HFF-Myc (cell line): ENCODE measurements at regions not wholly inside any gene's neighbourhood (a gene's known extent, or its start where the extent isn't known, plus 50 kb on each side); places are given as distances from the start of the nearest gene placed in this dataset.
"Not testable (repeated sequence)": the region's sequence is repeated elsewhere in the genome, so short reads cannot be mapped to it uniquely, and the experiment has no call there.

Experiments used
- DNase-seq: peaks from one replicate; pipeline ENCODE4 v3.0.0-alpha.2; 2011; ENCODE audit warnings: low read depth; ENCODE audit errors: extremely low read depth
- H3K4me3 ChIP-seq: replicated peaks from 2 replicates; pipeline ENCODE4 v1.5.1; 2011; ENCODE audit warnings: low read depth, mild to moderate bottlenecking, control low read depth, low read length
- TF ChIP-seq, protein P1 (sequence below): IDR thresholded peaks from 2 replicates; pipeline ENCODE4 v1.5.1; 2012; ENCODE audit warnings: mild to moderate bottlenecking, low read depth, low read length, control low read depth; ENCODE audit errors: missing control alignments

DNA sequence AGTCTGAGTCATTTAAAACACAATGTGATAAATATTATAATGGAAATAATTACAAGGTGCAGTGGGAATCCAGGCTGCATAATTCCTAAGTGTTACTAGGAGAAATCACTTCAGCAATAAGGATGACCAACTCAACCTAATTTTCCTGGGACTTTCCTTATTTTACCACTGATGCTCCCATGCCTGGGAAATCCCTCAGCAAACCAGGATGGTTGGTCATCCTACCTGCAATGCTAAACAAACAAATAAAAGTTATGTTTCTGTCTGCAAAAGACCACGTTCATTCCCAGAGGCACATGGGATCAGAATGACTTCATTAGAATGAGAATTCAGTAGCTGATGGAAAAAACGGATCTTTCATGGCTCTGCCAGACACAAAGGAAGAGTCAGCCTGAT lies 130.8 kb upstream of the RAP1B start:
- TF ChIP-seq, protein P1, sequence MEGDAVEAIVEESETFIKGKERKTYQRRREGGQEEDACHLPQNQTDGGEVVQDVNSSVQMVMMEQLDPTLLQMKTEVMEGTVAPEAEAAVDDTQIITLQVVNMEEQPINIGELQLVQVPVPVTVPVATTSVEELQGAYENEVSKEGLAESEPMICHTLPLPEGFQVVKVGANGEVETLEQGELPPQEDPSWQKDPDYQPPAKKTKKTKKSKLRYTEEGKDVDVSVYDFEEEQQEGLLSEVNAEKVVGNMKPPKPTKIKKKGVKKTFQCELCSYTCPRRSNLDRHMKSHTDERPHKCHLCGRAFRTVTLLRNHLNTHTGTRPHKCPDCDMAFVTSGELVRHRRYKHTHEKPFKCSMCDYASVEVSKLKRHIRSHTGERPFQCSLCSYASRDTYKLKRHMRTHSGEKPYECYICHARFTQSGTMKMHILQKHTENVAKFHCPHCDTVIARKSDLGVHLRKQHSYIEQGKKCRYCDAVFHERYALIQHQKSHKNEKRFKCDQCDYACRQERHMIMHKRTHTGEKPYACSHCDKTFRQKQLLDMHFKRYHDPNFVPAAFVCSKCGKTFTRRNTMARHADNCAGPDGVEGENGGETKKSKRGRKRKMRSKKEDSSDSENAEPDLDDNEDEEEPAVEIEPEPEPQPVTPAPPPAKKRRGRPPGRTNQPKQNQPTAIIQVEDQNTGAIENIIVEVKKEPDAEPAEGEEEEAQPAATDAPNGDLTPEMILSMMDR = no peak
- no peak for DNase-seq
- H3K4me3 ChIP-seq = no peak overlapping the region

- TF ChIP-seq, protein P1 = no peak
- DNase-seq = no peak
- no peak overlapping the region for H3K4me3 ChIP-seq
Measured at GRCh38 chr12:68480526-68480925, 130.2 kb upstream of the RAP1B start.

- DNase-seq = peak; percentile 44
- no peak overlapping the region for H3K4me3 ChIP-seq
Measured at GRCh38 chr12:68481181-68481941, 129.3 kb upstream of the RAP1B start.

GRCh38 chr12:68482014-68482413 lies 128.7 kb upstream of the RAP1B start:
- TF ChIP-seq, protein P1 = no peak
- no peak overlapping the region for H3K4me3 ChIP-seq
- DNase-seq = no peak

More at GRCh38 chr12:68481181-68481941, 129.3 kb upstream of the RAP1B start:
- TF ChIP-seq, protein P1 = no peak

- no peak overlapping the region for H3K4me3 ChIP-seq
- DNase-seq = no peak
- TF ChIP-seq, protein P1 = no peak
Measured at GRCh38 chr12:68482660-68483059, 128.0 kb upstream of the RAP1B start.

- TF ChIP-seq, protein P1 = no peak
- no peak overlapping the region for H3K4me3 ChIP-seq
- no peak for DNase-seq
Measured at GRCh38 chr12:68483592-68484383, 126.9 kb upstream of the RAP1B start.

GRCh38 chr12:68484578-68484977 lies 126.1 kb upstream of the RAP1B start:
- DNase-seq, H3K4me3 ChIP-seq: not testable (repeated sequence)

GRCh38 chr12:68486449-68486848 lies 124.2 kb upstream of the RAP1B start:
- not testable (repeated sequence) for H3K4me3 ChIP-seq, DNase-seq
